ENCODE measurements at regions not wholly inside any gene's neighbourhood (a gene's known extent, or its start where the extent isn't known, plus 50 kb on each side); places are given as distances from the start of the nearest gene placed in this dataset.

- no peak for TF ChIP-seq CTCF (conservative IDR thresholded peaks at IDR 0.05 in 1 of 2, IDR thresholded peaks at IDR 0.05 in 1 of 2; ENCODE audit: low read depth in 1 of 2, low read length in 2 of 2)
- TF ChIP-seq EZH2 (IDR thresholded peaks at IDR 0.05; ENCODE audit: low read length, missing control alignments) = no peak
These were observed 306.0 kb upstream of the EPHA5 start for GRCh38 chr4:65976287-65976686.
